ENCODE measurements at regions not wholly inside any gene's neighbourhood (a gene's known extent, or its start where the extent isn't known, plus 50 kb on each side); places are given as distances from the start of the nearest gene placed in this dataset.

GRCh38 chr14:104473244-104473565 lies 106.4 kb upstream of the C14orf180 start:
- no peak for TF ChIP-seq POLR2A (IDR thresholded peaks at IDR 0.05; ENCODE audit: low read length)
- no peak for TF ChIP-seq GATA1 (IDR thresholded peaks at IDR 0.05; ENCODE audit: low read depth, low read length)

All from erythroblast (primary cell).